SK-N-MC (cell line): ENCODE measurements at regions not wholly inside any gene's neighbourhood (a gene's known extent, or its start where the extent isn't known, plus 50 kb on each side); places are given as distances from the start of the nearest gene placed in this dataset.

Experiments
- EZH2 ChIP-seq: fragments of 200-600 bp; sonication (generic); IDR thresholded peaks from one replicate; pipeline ENCODE4 v1.6.1; 2017; ENCODE audit warnings: antibody characterized with exemption
- POLR2AphosphoS5 ChIP-seq: IDR thresholded peaks from 2 replicates; pipeline ENCODE4 v1.6.1; 2012; ENCODE audit warnings: mild to moderate bottlenecking, low read depth, low read length, borderline replicate concordance

GRCh38 chr9:32015795-32016194 lies 368.6 kb upstream of the ACO1 start:
- TF ChIP-seq EZH2: no peak
- no peak for TF ChIP-seq POLR2AphosphoS5
